BLaER1 (cell line): ENCODE measurements at regions not wholly inside any gene's neighbourhood (a gene's known extent, or its start where the extent isn't known, plus 50 kb on each side); places are given as distances from the start of the nearest gene placed in this dataset.

Experiments used
- H3K27ac ChIP-seq: shearing (Covaris generic); formaldehyde crosslinking; 2 replicates; pipeline ENCODE4 v1.8.1; 2022
- H3K27me3 ChIP-seq: shearing (Covaris generic); formaldehyde crosslinking; 2 replicates; pipeline ENCODE4 v1.8.1; 2022
- H3K36me3 ChIP-seq: shearing (Covaris generic); formaldehyde crosslinking; 2 replicates; pipeline ENCODE4 v1.8.1; 2022
- H3K4me1 ChIP-seq: shearing (Covaris generic); formaldehyde crosslinking; 2 replicates; pipeline ENCODE4 v1.8.1; 2022
- H3K4me2 ChIP-seq: shearing (Covaris generic); formaldehyde crosslinking; 2 replicates; pipeline ENCODE4 v1.8.1; 2022
- H3K4me3 ChIP-seq: shearing (Covaris generic); formaldehyde crosslinking; 2 replicates; pipeline ENCODE4 v1.8.1; 2022
- H3K9ac ChIP-seq: shearing (Covaris generic); formaldehyde crosslinking; 2 replicates; pipeline ENCODE4 v1.8.1; 2022
- H3K9me3 ChIP-seq: shearing (Covaris generic); formaldehyde crosslinking; 2 replicates; pipeline ENCODE4 v1.8.1; 2022
- H4K20me1 ChIP-seq: shearing (Covaris generic); formaldehyde crosslinking; 2 replicates; pipeline ENCODE4 v1.8.1; 2022
- Cebpa-rat ChIP-seq: shearing (Covaris generic); IDR thresholded peaks from 2 replicates; pipeline ENCODE4 v1.8.1; 2022

- no peaks in the 10 kb centered on the region for H3K27me3 ChIP-seq
- no peaks in the 10 kb centered on the region for H3K36me3 ChIP-seq
- no peak overlapping the region for H3K4me2 ChIP-seq
- H3K27ac ChIP-seq, result no peak overlapping the region
- no peak for TF ChIP-seq Cebpa-rat
- no peaks in the 10 kb centered on the region for H3K4me1 ChIP-seq
- H4K20me1 ChIP-seq, result no peaks in the 10 kb centered on the region
- H3K4me3 ChIP-seq, result no peak overlapping the region
- no peaks in the 10 kb centered on the region for H3K9me3 ChIP-seq
- H3K9ac ChIP-seq, result no peak overlapping the region
These were observed 508.5 kb upstream of the ATP11B start for GRCh38 chr3:182284793-182285192.

- no peak for TF ChIP-seq Cebpa-rat
- H3K4me3 ChIP-seq, result no peak overlapping the region
- no peaks in the 10 kb centered on the region for H3K36me3 ChIP-seq
- H3K27me3 ChIP-seq, result no peaks in the 10 kb centered on the region
- H3K9me3 ChIP-seq, result no peaks in the 10 kb centered on the region
- no peak overlapping the region for H3K4me2 ChIP-seq
- no peaks in the 10 kb centered on the region for H3K4me1 ChIP-seq
- no peak overlapping the region for H3K9ac ChIP-seq
- H3K27ac ChIP-seq, result no peak overlapping the region
- no peaks in the 10 kb centered on the region for H4K20me1 ChIP-seq
These were observed 500.7 kb upstream of the ATP11B start for GRCh38 chr3:182292591-182292990.

- no peak overlapping the region for H3K9ac ChIP-seq
- H3K4me2 ChIP-seq, result no peak overlapping the region
- H3K36me3 ChIP-seq, result no peaks in the 10 kb centered on the region
- no peaks in the 10 kb centered on the region for H3K27me3 ChIP-seq
- H3K4me3 ChIP-seq, result no peak overlapping the region
- no peaks in the 10 kb centered on the region for H4K20me1 ChIP-seq
- H3K27ac ChIP-seq, result no peak overlapping the region
- no peaks in the 10 kb centered on the region for H3K9me3 ChIP-seq
- TF ChIP-seq Cebpa-rat, result no peak
- H3K4me1 ChIP-seq, result no peaks in the 10 kb centered on the region
These were observed 499.0 kb upstream of the ATP11B start for GRCh38 chr3:182294256-182294655.

- Histone ChIP-seq H3K27ac (no peak overlapping the region), H3K4me2 (no peak overlapping the region), H4K20me1 (no peaks in the 10 kb centered on the region), H3K9ac (no peak overlapping the region), H3K4me1 (no peaks in the 10 kb centered on the region), H3K9me3 (no peaks in the 10 kb centered on the region), H3K4me3 (no peak overlapping the region), H3K36me3 (no peaks in the 10 kb centered on the region), H3K27me3 (no peaks in the 10 kb centered on the region)
- TF ChIP-seq Cebpa-rat, result no peak
These were observed 498.6 kb upstream of the ATP11B start for GRCh38 chr3:182294696-182295095.

- Histone ChIP-seq H3K36me3 (no peaks in the 10 kb centered on the region), H3K4me3 (no peak overlapping the region)
- TF ChIP-seq Cebpa-rat, result no peak
These were observed 493.0 kb upstream of the ATP11B start for GRCh38 chr3:182300266-182300665.

GRCh38 chr3:182303169-182303568 lies 490.1 kb upstream of the ATP11B start:
- no peak for TF ChIP-seq Cebpa-rat
- H3K27me3 ChIP-seq, result no peaks in the 10 kb centered on the region
- no peaks in the 10 kb centered on the region for H3K9me3 ChIP-seq
- no peaks in the 10 kb centered on the region for H4K20me1 ChIP-seq
- no peaks in the 10 kb centered on the region for H3K4me1 ChIP-seq
- H3K9ac ChIP-seq, result no peak overlapping the region
- no peaks in the 10 kb centered on the region for H3K36me3 ChIP-seq
- no peak overlapping the region for H3K27ac ChIP-seq
- no peak overlapping the region for H3K4me2 ChIP-seq
- no peak overlapping the region for H3K4me3 ChIP-seq

More at GRCh38 chr3:182300266-182300665, 493.0 kb upstream of the ATP11B start:
- Histone ChIP-seq H4K20me1 (no peaks in the 10 kb centered on the region), H3K27ac (no peak overlapping the region), H3K9me3 (no peaks in the 10 kb centered on the region), H3K27me3 (no peaks in the 10 kb centered on the region), H3K9ac (no peak overlapping the region), H3K4me2 (no peak overlapping the region), H3K4me1 (no peaks in the 10 kb centered on the region)

GRCh38 chr3:182305881-182306665 lies 487.2 kb upstream of the ATP11B start:
- Histone ChIP-seq H3K27me3 (no peaks in the 10 kb centered on the region), H3K4me2 (no peak overlapping the region), H4K20me1 (no peaks in the 10 kb centered on the region), H3K9me3 (no peaks in the 10 kb centered on the region), H3K4me3 (no peak overlapping the region), H3K27ac (no peak overlapping the region), H3K9ac (no peak overlapping the region), H3K36me3 (no peaks in the 10 kb centered on the region), H3K4me1 (peaks cover 6% of the 10 kb centered on the region; the same call in 1 of the 2 replicates)
- no peak for TF ChIP-seq Cebpa-rat

GRCh38 chr3:182308328-182308727 lies 485.0 kb upstream of the ATP11B start:
- H4K20me1 ChIP-seq, result no peaks in the 10 kb centered on the region
- H3K36me3 ChIP-seq, result no peaks in the 10 kb centered on the region
- no peaks in the 10 kb centered on the region for H3K9me3 ChIP-seq
- H3K27me3 ChIP-seq, result no peaks in the 10 kb centered on the region
- no peak overlapping the region for H3K9ac ChIP-seq
- peaks cover 6% of the 10 kb centered on the region; the same call in 1 of the 2 replicates for H3K4me1 ChIP-seq
- TF ChIP-seq Cebpa-rat, result no peak
- no peak overlapping the region for H3K27ac ChIP-seq
- H3K4me3 ChIP-seq, result no peak overlapping the region
- H3K4me2 ChIP-seq, result no peak overlapping the region

- H3K27ac ChIP-seq, result no peak overlapping the region
- H3K4me3 ChIP-seq, result no peak overlapping the region
- no peak overlapping the region for H3K9ac ChIP-seq
- H4K20me1 ChIP-seq, result no peaks in the 10 kb centered on the region
- H3K4me1 ChIP-seq, result peaks cover 6% of the 10 kb centered on the region; the same call in 1 of the 2 replicates
- no peak overlapping the region; the same call in 1 of the 2 replicates for H3K4me2 ChIP-seq
- no peaks in the 10 kb centered on the region for H3K27me3 ChIP-seq
- no peaks in the 10 kb centered on the region for H3K9me3 ChIP-seq
- no peaks in the 10 kb centered on the region for H3K36me3 ChIP-seq
- no peak for TF ChIP-seq Cebpa-rat
These were observed 484.2 kb upstream of the ATP11B start for GRCh38 chr3:182309120-182309519.

GRCh38 chr3:182315313-182315712 lies 478.0 kb upstream of the ATP11B start:
- no peaks in the 10 kb centered on the region for H3K36me3 ChIP-seq
- no peak for TF ChIP-seq Cebpa-rat
- H3K27ac ChIP-seq, result no peak overlapping the region
- H3K4me1 ChIP-seq, result no peaks in the 10 kb centered on the region
- H3K9me3 ChIP-seq, result peaks cover 32% of the 10 kb centered on the region
- H3K9ac ChIP-seq, result no peak overlapping the region
- no peaks in the 10 kb centered on the region for H4K20me1 ChIP-seq
- H3K4me2 ChIP-seq, result no peak overlapping the region
- H3K27me3 ChIP-seq, result no peaks in the 10 kb centered on the region
- H3K4me3 ChIP-seq, result no peak overlapping the region
